ENCODE measurements at regions not wholly inside any gene's neighbourhood (a gene's known extent, or its start where the extent isn't known, plus 50 kb on each side); places are given as distances from the start of the nearest gene placed in this dataset.

DNA sequence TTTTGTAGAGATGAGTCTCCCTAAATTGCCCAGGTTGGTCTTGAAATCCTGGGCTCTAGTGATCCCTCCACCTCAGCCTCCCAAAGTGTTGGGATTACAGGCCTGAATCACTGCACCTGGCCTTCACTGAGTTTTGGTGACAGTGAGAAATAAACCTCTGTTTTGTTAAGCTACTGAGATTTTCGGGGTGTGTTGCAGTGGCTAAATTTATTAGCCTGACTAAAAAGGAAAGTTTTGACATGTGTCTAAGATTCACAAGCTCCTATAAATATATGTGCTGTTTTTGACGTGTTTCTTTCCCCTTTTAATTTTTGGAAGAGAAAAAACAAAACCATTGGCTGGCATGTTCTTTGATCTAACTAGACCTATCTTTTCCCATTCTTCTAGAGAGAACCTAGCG, 190.5 kb upstream of the MC4R start:
- no peak for DNase-seq (ENCODE audit: low read depth in 2 of 2)
- H3K4me3 ChIP-seq (replicated peaks in 1 of 2; ENCODE audit: low read depth in 2 of 2, low read length in 2 of 2): no peak overlapping the region
- TF ChIP-seq, protein P1, sequence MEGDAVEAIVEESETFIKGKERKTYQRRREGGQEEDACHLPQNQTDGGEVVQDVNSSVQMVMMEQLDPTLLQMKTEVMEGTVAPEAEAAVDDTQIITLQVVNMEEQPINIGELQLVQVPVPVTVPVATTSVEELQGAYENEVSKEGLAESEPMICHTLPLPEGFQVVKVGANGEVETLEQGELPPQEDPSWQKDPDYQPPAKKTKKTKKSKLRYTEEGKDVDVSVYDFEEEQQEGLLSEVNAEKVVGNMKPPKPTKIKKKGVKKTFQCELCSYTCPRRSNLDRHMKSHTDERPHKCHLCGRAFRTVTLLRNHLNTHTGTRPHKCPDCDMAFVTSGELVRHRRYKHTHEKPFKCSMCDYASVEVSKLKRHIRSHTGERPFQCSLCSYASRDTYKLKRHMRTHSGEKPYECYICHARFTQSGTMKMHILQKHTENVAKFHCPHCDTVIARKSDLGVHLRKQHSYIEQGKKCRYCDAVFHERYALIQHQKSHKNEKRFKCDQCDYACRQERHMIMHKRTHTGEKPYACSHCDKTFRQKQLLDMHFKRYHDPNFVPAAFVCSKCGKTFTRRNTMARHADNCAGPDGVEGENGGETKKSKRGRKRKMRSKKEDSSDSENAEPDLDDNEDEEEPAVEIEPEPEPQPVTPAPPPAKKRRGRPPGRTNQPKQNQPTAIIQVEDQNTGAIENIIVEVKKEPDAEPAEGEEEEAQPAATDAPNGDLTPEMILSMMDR (IDR thresholded peaks at IDR 0.05; ENCODE audit: low read depth, low read length): no peak

GRCh38 chr18:60568220-60568619, 195.6 kb upstream of the MC4R start:
- peak in 1 of 2 donors; percentile 2 for DNase-seq (ENCODE audit: low read depth in 2 of 2)
- TF ChIP-seq, protein P1 (IDR thresholded peaks at IDR 0.05; ENCODE audit: low read depth, low read length): no peak
- no peak overlapping the region for H3K4me3 ChIP-seq (replicated peaks in 1 of 2; ENCODE audit: low read depth in 2 of 2, low read length in 2 of 2)

- DNase-seq (ENCODE audit: low read depth in 2 of 2): no peak
- TF ChIP-seq, protein P1 (IDR thresholded peaks at IDR 0.05; ENCODE audit: low read depth, low read length): no peak
Measured at GRCh38 chr18:60570172-60570571, 197.6 kb upstream of the MC4R start.

GRCh38 chr18:60577457-60577856, 204.9 kb upstream of the MC4R start:
- TF ChIP-seq, protein P1 (IDR thresholded peaks at IDR 0.05; ENCODE audit: low read depth, low read length): no peak
- no peak overlapping the region for H3K4me3 ChIP-seq (replicated peaks in 1 of 2; ENCODE audit: low read depth in 2 of 2, low read length in 2 of 2)
- no peak for DNase-seq (ENCODE audit: low read depth in 2 of 2)

More at GRCh38 chr18:60570172-60570571, 197.6 kb upstream of the MC4R start:
- H3K4me3 ChIP-seq (replicated peaks in 1 of 2; ENCODE audit: low read depth in 2 of 2, low read length in 2 of 2): no peak overlapping the region

GRCh38 chr18:60585670-60586069, 213.1 kb upstream of the MC4R start:
- TF ChIP-seq, protein P1 (IDR thresholded peaks at IDR 0.05; ENCODE audit: low read depth, low read length): no peak
- no peak for DNase-seq (ENCODE audit: low read depth in 2 of 2)
- H3K4me3 ChIP-seq (replicated peaks in 1 of 2; ENCODE audit: low read depth in 2 of 2, low read length in 2 of 2): no peak overlapping the region

- TF ChIP-seq, protein P1 (IDR thresholded peaks at IDR 0.05; ENCODE audit: low read depth, low read length): no peak
- no peak overlapping the region for H3K4me3 ChIP-seq (replicated peaks in 1 of 2; ENCODE audit: low read depth in 2 of 2, low read length in 2 of 2)
- DNase-seq (ENCODE audit: low read depth in 2 of 2): no peak
Measured at GRCh38 chr18:60593249-60593648, 220.7 kb upstream of the MC4R start.

DNA sequence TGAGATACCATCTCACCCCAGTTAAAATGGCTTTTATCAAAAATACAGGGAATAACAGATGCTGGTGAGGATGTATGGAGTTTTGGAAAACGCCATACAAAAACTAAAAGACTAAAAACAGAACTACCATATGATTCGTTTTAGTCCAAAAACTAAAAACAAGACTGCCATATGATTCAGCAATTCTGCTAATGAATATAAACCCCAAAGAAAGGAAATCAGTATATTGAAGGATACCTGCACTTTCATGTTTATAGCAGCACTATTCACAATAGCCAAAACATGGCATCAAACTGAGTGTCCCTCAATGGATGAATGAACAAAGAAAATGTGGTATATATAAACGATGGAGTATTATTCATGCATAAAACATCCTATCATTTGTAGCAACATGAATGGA, 224.4 kb upstream of the MC4R start:
- TF ChIP-seq, protein P1 (IDR thresholded peaks at IDR 0.05; ENCODE audit: low read depth, low read length): no peak
- DNase-seq (ENCODE audit: low read depth in 2 of 2): no peak

More for the DNA sequence above, 224.4 kb upstream of the MC4R start:
- no peak overlapping the region for H3K4me3 ChIP-seq (replicated peaks in 1 of 2; ENCODE audit: low read depth in 2 of 2, low read length in 2 of 2)

All from cardiac fibroblast (primary cell).